Activated T-helper 2 cell treated with anti-CD3 and anti-CD28 coated beads, Interferon-gamma antibody, Interleukin-2, Interleukin-4, amounts not matched to agents 10 μg/mL and 5 μg/mL and 100 μg/mL, durations not matched to agents 14 hours and 24 hours and 36 hours (primary cell): ENCODE measurements at regions not wholly inside any gene's neighbourhood (a gene's known extent, or its start where the extent isn't known, plus 50 kb on each side); places are given as distances from the start of the nearest gene placed in this dataset.

ENCODE experiments used
- DNase-seq: peaks from one replicate; pipeline ENCODE4 v3.0.0; 2021; ENCODE audit warnings: low spot score
- H3K27ac Mint-ChIP-seq: one replicate; pipeline ENCODE4 v1.8.0; 2021; ENCODE audit warnings: mixed read lengths
- H3K27me3 Mint-ChIP-seq: one replicate; pipeline ENCODE4 v1.8.0; 2021; ENCODE audit warnings: low read depth, mixed read lengths
- H3K36me3 Mint-ChIP-seq: one replicate; pipeline ENCODE4 v1.8.0; 2021; ENCODE audit warnings: low read depth, mixed read lengths
- H3K4me1 Mint-ChIP-seq: one replicate; pipeline ENCODE4 v1.8.0; 2021; ENCODE audit warnings: low read depth, mixed read lengths
- H3K4me3 Mint-ChIP-seq: one replicate; pipeline ENCODE4 v1.8.0; 2021; ENCODE audit warnings: low read depth, mild to moderate bottlenecking, moderate library complexity, mixed read lengths
- H3K9me3 Mint-ChIP-seq: one replicate; pipeline ENCODE4 v1.8.0; 2021; ENCODE audit warnings: mixed read lengths
- intact Hi-C: fragments of 100-400 bp; cut with micrococcal nuclease; formaldehyde crosslinking; loops from one replicate; pipeline ENCODE4 v1.15.1; 2023

- peaks cover 18% of the 10 kb centered on the region for H3K9me3 Mint-ChIP-seq
- no peak overlapping the region for H3K27ac Mint-ChIP-seq
These were observed 593.8 kb upstream of the GBE1 start for GRCh38 chr3:82355228-82355627.

GRCh38 chr3:82354228-82354627, 592.8 kb upstream of the GBE1 start:
- Mint-ChIP-seq H3K27me3 (no peaks in the 10 kb centered on the region), H3K9me3 (peaks cover 24% of the 10 kb centered on the region), H3K4me1 (no peaks in the 10 kb centered on the region), H3K27ac (no peak overlapping the region), H3K36me3 (no peaks in the 10 kb centered on the region), H3K4me3 (no peak overlapping the region)
- DNase-seq: no peak
- intact Hi-C loops: no loop called here

More at GRCh38 chr3:82355228-82355627, 593.8 kb upstream of the GBE1 start:
- no peak overlapping the region for H3K4me3 Mint-ChIP-seq
- intact Hi-C loops: no loop called here
- H3K27me3 Mint-ChIP-seq: no peaks in the 10 kb centered on the region
- no peaks in the 10 kb centered on the region for H3K4me1 Mint-ChIP-seq
- no peaks in the 10 kb centered on the region for H3K36me3 Mint-ChIP-seq
- no peak for DNase-seq

DNA sequence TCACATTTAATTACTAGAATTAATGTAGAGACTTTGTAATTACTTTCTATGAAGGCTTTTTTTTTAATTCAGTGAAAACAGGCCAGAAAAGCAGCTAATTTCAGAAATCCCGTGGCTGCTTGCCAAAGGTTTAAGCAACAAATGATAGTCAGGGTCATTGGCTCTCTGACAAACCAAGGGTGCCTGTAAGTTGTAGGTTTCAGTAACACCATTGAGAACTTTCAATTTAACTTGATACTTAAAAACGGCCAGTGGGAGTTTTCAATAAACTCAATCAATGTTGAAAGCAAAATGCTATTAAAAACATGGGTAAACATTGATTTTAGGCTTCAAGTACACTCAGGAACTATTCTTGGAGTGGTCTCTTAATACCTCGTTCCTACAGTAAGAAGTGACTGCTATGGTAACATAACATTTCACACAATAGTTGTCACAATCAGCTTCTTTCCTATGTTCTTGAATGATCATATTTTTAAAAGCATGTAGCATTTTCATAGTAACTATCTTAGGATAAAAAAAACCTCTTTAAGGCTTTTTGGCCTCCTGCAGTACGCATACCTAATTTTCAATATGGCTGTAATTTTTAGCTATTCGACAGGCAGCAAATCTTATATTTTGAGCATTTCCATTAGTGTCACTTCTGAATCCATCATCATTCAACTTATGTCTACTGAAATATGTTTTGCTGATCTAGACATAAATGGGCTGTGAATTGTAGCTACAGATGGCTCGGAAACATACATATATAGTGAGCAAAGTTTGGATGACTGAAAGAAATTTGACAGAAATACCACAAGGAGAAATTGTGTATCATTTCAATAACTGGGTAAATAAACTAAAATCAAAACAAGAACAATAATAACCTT, 592.1 kb upstream of the GBE1 start:
- Mint-ChIP-seq H3K4me1 (no peaks in the 10 kb centered on the region), H3K27ac (no peak overlapping the region), H3K27me3 (no peaks in the 10 kb centered on the region), H3K36me3 (no peaks in the 10 kb centered on the region), H3K9me3 (peaks cover 24% of the 10 kb centered on the region), H3K4me3 (no peak overlapping the region)
- intact Hi-C loops: no loop called here
- DNase-seq: no peak

DNA sequence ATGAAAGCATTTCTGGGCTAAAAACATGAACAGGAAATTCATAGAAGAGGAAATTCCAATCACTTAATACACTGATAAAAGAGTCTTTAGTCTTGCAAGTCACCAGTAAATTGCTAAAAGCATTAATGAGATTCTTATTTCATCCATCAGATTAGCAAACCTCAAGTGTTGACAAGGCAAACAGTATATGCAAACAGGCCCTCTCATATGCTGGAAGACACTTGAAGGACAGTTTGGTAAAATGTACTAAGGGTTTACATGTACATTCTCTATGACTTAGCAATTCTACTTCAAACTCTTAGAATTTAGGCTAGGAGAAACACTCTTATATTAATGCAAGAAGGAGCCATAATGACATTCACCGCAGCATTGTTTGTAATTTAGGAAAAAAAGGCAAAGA, 586.1 kb upstream of the GBE1 start:
- H3K27me3 Mint-ChIP-seq: no peaks in the 10 kb centered on the region
- no peaks in the 10 kb centered on the region for H3K36me3 Mint-ChIP-seq
- no peak overlapping the region for H3K4me3 Mint-ChIP-seq
- DNase-seq: no peak
- no peak overlapping the region for H3K27ac Mint-ChIP-seq
- intact Hi-C loops: no loop called here
- no peaks in the 10 kb centered on the region for H3K4me1 Mint-ChIP-seq
- H3K9me3 Mint-ChIP-seq: peaks cover 34% of the 10 kb centered on the region

DNA sequence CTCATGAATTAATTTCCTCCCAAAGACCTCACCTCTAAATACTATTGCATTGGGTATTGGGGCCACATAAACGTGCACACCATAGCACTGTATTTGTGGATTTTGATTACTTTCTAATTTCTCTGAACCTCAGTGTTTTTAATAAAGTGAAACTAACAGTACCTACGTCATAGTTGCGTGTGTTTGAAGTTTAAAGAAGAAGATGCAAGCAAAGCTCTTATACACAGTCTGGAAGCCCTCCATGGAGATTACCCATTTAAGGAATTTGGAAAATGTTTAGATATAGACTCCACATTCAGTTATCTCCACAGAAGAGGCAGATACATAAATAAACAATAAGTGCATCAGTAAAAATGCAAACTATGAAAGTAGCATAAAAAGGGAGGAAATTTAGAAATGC, 581.1 kb upstream of the GBE1 start:
- DNase-seq: no peak
- no peaks in the 10 kb centered on the region for H3K36me3 Mint-ChIP-seq
- H3K4me3 Mint-ChIP-seq: no peak overlapping the region
- peaks cover 19% of the 10 kb centered on the region for H3K9me3 Mint-ChIP-seq
- no peaks in the 10 kb centered on the region for H3K27me3 Mint-ChIP-seq
- H3K4me1 Mint-ChIP-seq: no peaks in the 10 kb centered on the region
- intact Hi-C loops: no loop called here
- no peak overlapping the region for H3K27ac Mint-ChIP-seq

- no peak overlapping the region for H3K27ac Mint-ChIP-seq
- H3K9me3 Mint-ChIP-seq: peaks cover 6% of the 10 kb centered on the region
- DNase-seq: no peak
- intact Hi-C loops: no loop called here
- H3K4me1 Mint-ChIP-seq: no peaks in the 10 kb centered on the region
- H3K27me3 Mint-ChIP-seq: no peaks in the 10 kb centered on the region
- H3K4me3 Mint-ChIP-seq: no peak overlapping the region
- no peaks in the 10 kb centered on the region for H3K36me3 Mint-ChIP-seq
These were observed 567.9 kb upstream of the GBE1 start for GRCh38 chr3:82329300-82329699.

GRCh38 chr3:82311901-82312300, 550.5 kb upstream of the GBE1 start:
- Mint-ChIP-seq H3K27ac (no peak overlapping the region), H3K4me3 (no peak overlapping the region), H3K36me3 (no peaks in the 10 kb centered on the region), H3K4me1 (no peaks in the 10 kb centered on the region), H3K27me3 (no peaks in the 10 kb centered on the region), H3K9me3 (peaks cover 28% of the 10 kb centered on the region)
- DNase-seq: no peak
- intact Hi-C loops: no loop called here

GRCh38 chr3:82308755-82309154, 547.3 kb upstream of the GBE1 start:
- H3K36me3 Mint-ChIP-seq: no peaks in the 10 kb centered on the region
- no peak overlapping the region for H3K4me3 Mint-ChIP-seq
- DNase-seq: no peak
- no peak overlapping the region for H3K27ac Mint-ChIP-seq
- H3K27me3 Mint-ChIP-seq: no peaks in the 10 kb centered on the region
- H3K9me3 Mint-ChIP-seq: peaks cover 34% of the 10 kb centered on the region
- H3K4me1 Mint-ChIP-seq: no peaks in the 10 kb centered on the region
- intact Hi-C loops: no loop called here

- Mint-ChIP-seq H3K9me3 (peaks cover 34% of the 10 kb centered on the region), H3K4me3 (no peak overlapping the region), H3K36me3 (no peaks in the 10 kb centered on the region), H3K4me1 (no peaks in the 10 kb centered on the region), H3K27me3 (no peaks in the 10 kb centered on the region), H3K27ac (no peak overlapping the region)
- DNase-seq: no peak
- intact Hi-C loops: no loop called here
These were observed 544.7 kb upstream of the GBE1 start for GRCh38 chr3:82306189-82306588.

DNA sequence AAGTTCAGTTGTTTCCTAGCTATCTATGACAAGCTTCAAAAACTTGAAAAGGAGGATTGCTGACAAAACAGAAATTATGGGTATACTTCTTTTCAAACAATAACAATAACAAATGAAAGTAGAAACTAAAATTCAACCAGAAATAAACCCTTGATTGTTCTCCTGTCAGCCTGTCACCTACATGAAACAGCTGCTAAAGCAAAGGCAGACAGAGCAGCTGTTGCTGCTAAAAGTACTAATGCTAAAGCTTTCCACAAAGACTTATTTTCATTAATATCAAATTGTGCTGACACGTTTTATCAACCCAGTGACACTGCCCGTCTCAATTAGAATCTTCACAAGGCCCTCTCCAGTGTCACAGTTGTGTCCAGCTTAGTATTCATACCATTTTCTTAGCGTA, 533.2 kb upstream of the GBE1 start:
- Mint-ChIP-seq H3K4me3 (no peak overlapping the region), H3K9me3 (peaks cover 13% of the 10 kb centered on the region), H3K27ac (no peak overlapping the region), H3K4me1 (no peaks in the 10 kb centered on the region), H3K36me3 (no peaks in the 10 kb centered on the region), H3K27me3 (no peaks in the 10 kb centered on the region)
- no peak for DNase-seq
- intact Hi-C loops: loop anchor here (10.0 kb wide), 1 partner anchor 60 kb away; no protein-coding TSS in a partner anchor

DNA sequence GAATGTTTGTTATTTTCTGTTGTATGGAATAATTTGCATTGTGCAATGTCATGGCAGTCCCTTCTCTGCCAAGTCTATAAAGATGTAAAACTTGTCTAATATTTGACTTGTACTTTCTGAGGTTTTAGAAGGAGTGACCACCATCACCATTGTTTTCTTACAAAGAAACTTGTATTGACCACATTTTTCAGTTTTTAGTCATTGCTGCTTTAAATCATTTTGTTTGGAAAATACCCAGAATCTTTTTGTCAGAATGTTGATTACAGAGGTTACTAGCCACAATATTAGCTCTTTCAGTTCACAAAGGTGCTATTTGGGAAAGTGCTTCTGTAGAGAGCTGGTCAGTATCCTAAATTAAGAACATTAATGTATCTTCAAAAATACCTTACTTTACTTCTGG, 532.4 kb upstream of the GBE1 start:
- Mint-ChIP-seq H3K27me3 (no peaks in the 10 kb centered on the region), H3K27ac (no peak overlapping the region), H3K4me3 (no peak overlapping the region), H3K9me3 (peaks cover 15% of the 10 kb centered on the region), H3K36me3 (no peaks in the 10 kb centered on the region), H3K4me1 (no peaks in the 10 kb centered on the region)
- intact Hi-C loops: loop anchor here (10.0 kb wide), 1 partner anchor 59 kb away; no protein-coding TSS in a partner anchor
- DNase-seq: no peak

- intact Hi-C loops: loop anchor here (10.0 kb wide), 1 partner anchor 59 kb away; no protein-coding TSS in a partner anchor
- Mint-ChIP-seq H3K27me3 (no peaks in the 10 kb centered on the region), H3K36me3 (no peaks in the 10 kb centered on the region), H3K4me3 (no peak overlapping the region), H3K27ac (no peak overlapping the region), H3K9me3 (peaks cover 19% of the 10 kb centered on the region), H3K4me1 (no peaks in the 10 kb centered on the region)
- DNase-seq: no peak
These were observed 532.0 kb upstream of the GBE1 start for GRCh38 chr3:82293435-82293834.

- intact Hi-C loops: no loop called here
- no peak overlapping the region for H3K4me3 Mint-ChIP-seq
- no peak for DNase-seq
- H3K27ac Mint-ChIP-seq: no peak overlapping the region
- no peaks in the 10 kb centered on the region for H3K36me3 Mint-ChIP-seq
- H3K27me3 Mint-ChIP-seq: no peaks in the 10 kb centered on the region
- peaks cover 33% of the 10 kb centered on the region for H3K9me3 Mint-ChIP-seq
- no peaks in the 10 kb centered on the region for H3K4me1 Mint-ChIP-seq
These were observed 526.1 kb upstream of the GBE1 start for GRCh38 chr3:82287562-82287961.
